DOHH2 (cell line): ENCODE measurements at regions not wholly inside any gene's neighbourhood (a gene's known extent, or its start where the extent isn't known, plus 50 kb on each side); places are given as distances from the start of the nearest gene placed in this dataset.

Experiments
- H3F3A ChIP-seq: fragments of 200-600 bp; sonication (generic), shearing (Covaris generic); 2 replicates; pipeline ENCODE4 v1.6.0; 2016; ENCODE audit warnings: antibody characterized with exemption, mild to moderate bottlenecking; ENCODE audit not compliant: control insufficient read depth, insufficient read depth
- H3K27ac ChIP-seq: fragments of 200-600 bp; sonication (generic); 2 replicates; pipeline ENCODE4 v1.5.1; 2014; ENCODE audit warnings: low read depth, mild to moderate bottlenecking, low read length, moderate library complexity
- H3K27me3 ChIP-seq: fragments of 200-600 bp; sonication (generic); 2 replicates; pipeline ENCODE4 v1.6.1; 2014; ENCODE audit warnings: mild to moderate bottlenecking, low read length, mixed read lengths; ENCODE audit not compliant: control insufficient read depth
- H3K36me3 ChIP-seq: fragments of 200-600 bp; sonication (generic); 2 replicates; pipeline ENCODE4 v1.6.1; 2014; ENCODE audit warnings: mild to moderate bottlenecking, low read length, moderate library complexity, mixed read lengths; ENCODE audit not compliant: control insufficient read depth
- H3K4me1 ChIP-seq: fragments of 200-600 bp; sonication (generic); 2 replicates; pipeline ENCODE4 v1.6.1; 2014; ENCODE audit warnings: mild to moderate bottlenecking, low read length, mixed read lengths; ENCODE audit not compliant: control insufficient read depth
- H3K4me2 ChIP-seq: fragments of 200-600 bp; sonication (generic); 2 replicates; pipeline ENCODE4 v1.6.0; 2014; ENCODE audit warnings: mild to moderate bottlenecking, low read length, moderate library complexity
- H3K4me3 ChIP-seq: fragments of 200-600 bp; sonication (generic); 2 replicates; pipeline ENCODE4 v1.5.1; 2014; ENCODE audit warnings: mild to moderate bottlenecking, low read length, mixed read lengths
- H3K79me2 ChIP-seq: fragments of 200-600 bp; sonication (generic); 2 replicates; pipeline ENCODE4 v1.6.1; 2014; ENCODE audit warnings: mild to moderate bottlenecking, low read length, mixed read lengths; ENCODE audit not compliant: control insufficient read depth
- H3K9me2 ChIP-seq: fragments of 200-600 bp; sonication (generic); replicated peaks from 2 replicates; pipeline ENCODE4 v1.6.1; 2014; ENCODE audit warnings: mild to moderate bottlenecking, low read length, mixed read lengths; ENCODE audit not compliant: control insufficient read depth
- H3K9me3 ChIP-seq: fragments of 200-600 bp; sonication (generic); 2 replicates; pipeline ENCODE4 v1.6.1; 2014; ENCODE audit warnings: antibody characterized with exemption, low read length, mixed read lengths; ENCODE audit not compliant: control insufficient read depth, insufficient read depth
- H4K20me1 ChIP-seq: fragments of 200-600 bp; sonication (generic); 2 replicates; pipeline ENCODE4 v1.6.0; 2014; ENCODE audit warnings: low read depth, mild to moderate bottlenecking, antibody characterized with exemption, low read length, moderate library complexity; ENCODE audit not compliant: control insufficient read depth, insufficient read depth
- CTCF ChIP-seq: fragments of 200-600 bp; sonication (generic); IDR thresholded peaks from one replicate; pipeline ENCODE4 v1.5.1; 2014; ENCODE audit warnings: antibody characterized with exemption, mild to moderate bottlenecking, low read depth, low read length; ENCODE audit not compliant: poor library complexity, severe bottlenecking
- EZH2phosphoT487 ChIP-seq: fragments of 200-600 bp; sonication (generic); IDR thresholded peaks from 2 replicates; pipeline ENCODE4 v1.6.1; 2017; ENCODE audit warnings: borderline replicate concordance, mild to moderate bottlenecking, antibody characterized with exemption, low read length, moderate library complexity, mixed read lengths

- Histone ChIP-seq H3F3A (no peaks in the 10 kb centered on the region), H3K36me3 (no peaks in the 10 kb centered on the region), H3K4me2 (no peak overlapping the region), H3K79me2 (no peaks in the 10 kb centered on the region), H3K4me3 (no peak overlapping the region), H3K27ac (no peak overlapping the region), H3K4me1 (no peaks in the 10 kb centered on the region), H3K27me3 (no peaks in the 10 kb centered on the region), H3K9me2 (no peaks in the 10 kb centered on the region), H3K9me3 (no peaks in the 10 kb centered on the region), H4K20me1 (no peaks in the 10 kb centered on the region)
- TF ChIP-seq CTCF: no peak
- TF ChIP-seq EZH2phosphoT487: no peak
Observed at GRCh38 chr5:32514806-32515205, 70.3 kb upstream of the ZFR start.

- H3K27ac ChIP-seq: no peak overlapping the region
- H3K4me3 ChIP-seq: no peak overlapping the region
Observed at GRCh38 chr5:32512926-32513325, 68.4 kb upstream of the ZFR start.

GRCh38 chr5:32511776-32512374 is 67.3 kb upstream of the ZFR start:
- H3K36me3 ChIP-seq: no peaks in the 10 kb centered on the region
- no peaks in the 10 kb centered on the region for H3K9me3 ChIP-seq
- no peaks in the 10 kb centered on the region for H3K4me1 ChIP-seq
- no peaks in the 10 kb centered on the region for H3F3A ChIP-seq
- no peaks in the 10 kb centered on the region for H4K20me1 ChIP-seq
- H3K4me2 ChIP-seq: no peak overlapping the region
- H3K9me2 ChIP-seq: no peaks in the 10 kb centered on the region
- H3K27ac ChIP-seq: no peak overlapping the region
- H3K4me3 ChIP-seq: no peak overlapping the region
- H3K27me3 ChIP-seq: peaks cover 16% of the 10 kb centered on the region
- no peaks in the 10 kb centered on the region for H3K79me2 ChIP-seq
- TF ChIP-seq CTCF (no peak), EZH2phosphoT487 (no peak)

More at GRCh38 chr5:32512926-32513325, 68.4 kb upstream of the ZFR start:
- no peaks in the 10 kb centered on the region for H3K79me2 ChIP-seq
- peaks cover 8% of the 10 kb centered on the region for H3K27me3 ChIP-seq
- H3K4me2 ChIP-seq: no peak overlapping the region
- no peaks in the 10 kb centered on the region for H3K9me3 ChIP-seq
- H4K20me1 ChIP-seq: no peaks in the 10 kb centered on the region
- TF ChIP-seq EZH2phosphoT487 (no peak), CTCF (no peak)
- no peaks in the 10 kb centered on the region for H3K4me1 ChIP-seq
- H3K9me2 ChIP-seq: no peaks in the 10 kb centered on the region
- H3K36me3 ChIP-seq: no peaks in the 10 kb centered on the region
- no peaks in the 10 kb centered on the region for H3F3A ChIP-seq
